Uterus (tissue), 3 donors: ENCODE measurements at regions not wholly inside any gene's neighbourhood (a gene's known extent, or its start where the extent isn't known, plus 50 kb on each side); places are given as distances from the start of the nearest gene placed in this dataset.

Experiments
- DNase-seq, 2 donors: peaks; one replicate each; pipeline ENCODE4 v3.0.0-alpha.2; 2019 to 2020
- H3K27ac ChIP-seq, 2 donors: fragments of 200-600 bp; sonication (generic); 1 replicate in 1 of 2; 2 replicates in 1 of 2; pipeline ENCODE4 v1.5.1; 2016 to 2018
- H3K27me3 ChIP-seq, 2 donors: fragments of 200-600 bp; sonication (generic); one replicate each; pipeline ENCODE4 v1.5.1; 2018 to 2019; ENCODE audit warnings: control low read depth in 1 of 2
- H3K36me3 ChIP-seq, 2 donors: fragments of 200-600 bp; sonication (generic); one replicate each; pipeline ENCODE4 v1.5.1; 2019; ENCODE audit warnings: control low read depth in 1 of 2
- H3K4me1 ChIP-seq, 2 donors: fragments of 200-600 bp; sonication (generic); one replicate each; pipeline ENCODE4 v1.5.1; 2018 to 2019; ENCODE audit warnings: control low read depth in 1 of 2
- H3K4me3 ChIP-seq, 2 donors: fragments of 200-600 bp; sonication (generic); 1 replicate in 1 of 2; 2 replicates in 1 of 2; pipeline ENCODE4 v1.5.1; 2018 to 2019; ENCODE audit warnings: mild to moderate bottlenecking in 1 of 2
- H3K9me3 ChIP-seq, 2 donors: fragments of 200-600 bp; sonication (generic); one replicate each; pipeline ENCODE4 v1.5.1; 2019; ENCODE audit warnings: control low read depth in 1 of 2
- POLR2A ChIP-seq, 2 donors: fragments of 450-650 bp; IDR thresholded peaks; one replicate each; pipeline ENCODE4 v1.6.1; 2016; ENCODE audit warnings: antibody characterized with exemption in 2 of 2, mild to moderate bottlenecking in 1 of 2, moderate library complexity in 1 of 2
- intact Hi-C: fragments of 100-400 bp; cut with DNase I; formaldehyde crosslinking; loops from one replicate; pipeline ENCODE4 v1.15.1; 2023; ENCODE audit warnings: low total_unique reads
- TF ChIP-seq, protein P1 (sequence below), 4 experiments: fragments of 200-600 bp in 2 of 4; fragments of 450-650 bp in 2 of 4; sonication (generic) in 2 of 4; IDR thresholded peaks; one replicate each; pipeline ENCODE4 v1.5.1; 2016 to 2019; ENCODE audit warnings: antibody characterized with exemption in 4 of 4, mild to moderate bottlenecking in 2 of 4, moderate library complexity in 1 of 4
- donor health status: DM: yes; HTN: yes; CAD: no.

DNA sequence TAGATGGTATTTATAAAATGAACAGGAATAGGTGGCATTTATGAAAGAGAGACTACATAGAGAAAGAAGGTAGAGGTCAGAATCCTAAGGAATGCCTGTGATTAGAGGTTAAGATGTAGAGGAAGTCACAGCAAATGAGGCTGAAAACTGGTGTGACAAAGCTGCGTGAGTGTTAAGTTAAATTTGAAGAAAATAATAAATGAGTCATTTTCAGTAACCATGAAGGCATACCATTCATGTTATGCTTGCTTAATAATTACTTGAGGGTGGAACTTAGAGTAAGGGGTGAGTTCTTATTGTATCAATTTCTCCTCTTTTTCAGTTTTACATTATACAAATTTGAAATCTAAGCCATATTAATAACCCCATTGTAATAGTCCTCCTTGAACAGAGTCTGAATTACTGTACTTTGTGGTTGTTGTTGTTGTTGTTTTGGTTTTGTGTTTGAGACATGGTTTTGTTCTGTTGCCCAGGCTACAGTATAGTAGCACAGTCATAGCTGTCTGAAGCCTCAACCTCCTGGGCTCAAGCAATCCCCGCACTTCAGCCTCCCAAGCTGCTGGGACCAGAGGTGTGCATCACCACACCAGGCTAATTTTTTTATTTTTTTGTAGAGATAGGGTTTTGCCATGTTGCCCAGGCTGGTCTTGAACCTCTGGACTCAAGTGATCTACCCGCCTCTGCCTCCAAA, 761.5 kb downstream of the GALC start:
- H3K27me3 ChIP-seq = no peaks in the 10 kb centered on the region
- TF ChIP-seq, protein P1, sequence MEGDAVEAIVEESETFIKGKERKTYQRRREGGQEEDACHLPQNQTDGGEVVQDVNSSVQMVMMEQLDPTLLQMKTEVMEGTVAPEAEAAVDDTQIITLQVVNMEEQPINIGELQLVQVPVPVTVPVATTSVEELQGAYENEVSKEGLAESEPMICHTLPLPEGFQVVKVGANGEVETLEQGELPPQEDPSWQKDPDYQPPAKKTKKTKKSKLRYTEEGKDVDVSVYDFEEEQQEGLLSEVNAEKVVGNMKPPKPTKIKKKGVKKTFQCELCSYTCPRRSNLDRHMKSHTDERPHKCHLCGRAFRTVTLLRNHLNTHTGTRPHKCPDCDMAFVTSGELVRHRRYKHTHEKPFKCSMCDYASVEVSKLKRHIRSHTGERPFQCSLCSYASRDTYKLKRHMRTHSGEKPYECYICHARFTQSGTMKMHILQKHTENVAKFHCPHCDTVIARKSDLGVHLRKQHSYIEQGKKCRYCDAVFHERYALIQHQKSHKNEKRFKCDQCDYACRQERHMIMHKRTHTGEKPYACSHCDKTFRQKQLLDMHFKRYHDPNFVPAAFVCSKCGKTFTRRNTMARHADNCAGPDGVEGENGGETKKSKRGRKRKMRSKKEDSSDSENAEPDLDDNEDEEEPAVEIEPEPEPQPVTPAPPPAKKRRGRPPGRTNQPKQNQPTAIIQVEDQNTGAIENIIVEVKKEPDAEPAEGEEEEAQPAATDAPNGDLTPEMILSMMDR (IDR thresholded peaks at IDR 0.05) = no peak
- no peak for TF ChIP-seq POLR2A (IDR thresholded peaks at IDR 0.05)
- H3K4me1 ChIP-seq = no peaks in the 10 kb centered on the region
- H3K27ac ChIP-seq = no peak overlapping the region
- no peaks in the 10 kb centered on the region for H3K36me3 ChIP-seq
- no peak for DNase-seq
- no peaks in the 10 kb centered on the region for H3K9me3 ChIP-seq
- intact Hi-C loops = no loop called here
- H3K4me3 ChIP-seq = no peak overlapping the region

DNA sequence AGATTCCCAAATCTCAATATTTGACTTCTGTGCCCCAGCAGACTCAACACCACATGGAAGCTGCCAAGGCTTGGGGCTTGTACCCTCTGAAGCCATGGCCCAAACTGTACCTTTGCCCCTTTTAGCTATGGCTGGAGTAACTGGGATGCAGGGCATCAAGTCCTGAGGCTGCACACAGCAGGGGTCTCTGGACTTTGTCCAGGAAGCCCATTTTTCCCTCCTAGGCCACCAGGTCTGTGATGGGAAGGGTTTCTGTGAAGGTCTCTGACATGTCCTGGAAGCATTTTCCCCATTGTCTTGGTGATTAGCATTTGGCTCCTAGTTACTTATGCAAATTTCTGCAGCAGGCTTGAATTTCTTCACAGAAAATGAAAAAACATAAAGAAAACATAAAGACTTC, 762.3 kb downstream of the GALC start:
- no peak for DNase-seq
- no peak overlapping the region for H3K27ac ChIP-seq
- intact Hi-C loops = no loop called here
- TF ChIP-seq, protein P1 (IDR thresholded peaks at IDR 0.05) = no peak
- no peak for TF ChIP-seq POLR2A (IDR thresholded peaks at IDR 0.05)
- no peaks in the 10 kb centered on the region for H3K27me3 ChIP-seq
- no peaks in the 10 kb centered on the region for H3K4me1 ChIP-seq
- no peak overlapping the region for H3K4me3 ChIP-seq
- no peaks in the 10 kb centered on the region for H3K36me3 ChIP-seq
- H3K9me3 ChIP-seq = no peaks in the 10 kb centered on the region

DNA sequence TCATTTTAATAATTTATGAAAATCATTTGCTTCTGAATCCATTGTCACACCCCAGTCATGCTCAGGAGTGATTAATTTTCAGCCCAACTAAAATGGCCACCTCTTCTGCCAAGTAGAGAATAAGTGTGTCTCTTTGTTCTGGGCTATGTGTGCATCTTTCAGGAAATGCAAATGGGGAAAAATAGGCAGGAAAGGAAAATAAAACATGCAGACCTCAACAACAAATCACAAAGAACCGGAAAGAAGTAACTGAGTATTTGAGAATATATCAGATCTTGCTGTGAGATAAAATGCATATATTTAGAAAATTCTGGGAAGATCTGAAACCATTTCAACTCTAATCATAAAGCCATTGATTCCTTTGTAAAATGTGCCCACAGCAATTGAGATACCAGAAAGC, 763.9 kb downstream of the GALC start:
- Histone ChIP-seq H3K27me3 (no peaks in the 10 kb centered on the region), H3K9me3 (no peaks in the 10 kb centered on the region), H3K4me1 (no peaks in the 10 kb centered on the region), H3K4me3 (no peak overlapping the region), H3K27ac (no peak overlapping the region), H3K36me3 (no peaks in the 10 kb centered on the region)
- intact Hi-C loops = no loop called here
- DNase-seq = no peak
- no peak for TF ChIP-seq POLR2A (IDR thresholded peaks at IDR 0.05)
- TF ChIP-seq, protein P1 (IDR thresholded peaks at IDR 0.05) = no peak

DNA sequence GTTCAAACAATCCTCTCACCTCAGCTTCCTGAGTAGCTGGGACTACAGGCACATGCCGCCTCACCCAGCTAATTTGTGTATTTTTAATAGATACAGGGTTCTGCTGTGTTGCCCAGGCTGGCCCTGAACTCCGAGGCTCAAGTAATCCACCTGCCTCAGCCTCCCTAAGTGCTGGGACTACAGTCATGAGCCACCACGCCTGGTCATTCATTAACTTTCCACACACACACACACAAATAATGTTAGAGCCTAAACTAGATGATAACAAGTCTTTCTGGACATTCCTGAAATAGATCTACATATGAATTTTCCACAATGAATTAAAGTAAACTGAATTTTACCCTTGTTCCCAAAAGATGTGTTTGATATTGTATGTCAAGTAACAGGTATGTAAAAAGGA, 776.0 kb downstream of the GALC start:
- Histone ChIP-seq H3K27me3 (no peaks in the 10 kb centered on the region), H3K4me3 (no peak overlapping the region), H3K4me1 (no peaks in the 10 kb centered on the region), H3K36me3 (no peaks in the 10 kb centered on the region), H3K9me3 (no peaks in the 10 kb centered on the region), H3K27ac (no peak overlapping the region)
- TF ChIP-seq POLR2A (IDR thresholded peaks at IDR 0.05) = no peak
- TF ChIP-seq, protein P1 (IDR thresholded peaks at IDR 0.05) = no peak
- no peak for DNase-seq
- intact Hi-C loops = no loop called here

DNA sequence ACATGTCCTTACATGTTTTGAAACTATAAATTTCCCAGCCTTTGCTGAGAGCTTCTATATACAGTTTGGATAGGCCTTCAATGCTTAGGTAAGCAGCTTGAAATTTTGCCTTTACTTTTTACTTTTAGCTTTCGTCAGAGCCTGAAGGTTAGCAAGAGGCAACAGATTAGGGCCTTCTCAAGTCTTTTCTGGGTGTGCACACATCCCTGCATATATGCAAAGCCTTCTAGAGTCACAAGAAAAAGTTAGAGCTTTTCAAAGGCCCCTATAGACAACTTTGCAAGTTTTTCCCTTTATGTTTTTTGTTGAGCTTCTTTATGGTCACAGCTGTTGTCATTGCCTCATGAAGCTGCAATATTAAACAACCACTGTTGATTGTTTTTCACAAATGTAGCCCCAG, 778.4 kb downstream of the GALC start:
- Histone ChIP-seq H3K27me3 (no peaks in the 10 kb centered on the region), H3K27ac (no peak overlapping the region), H3K9me3 (no peaks in the 10 kb centered on the region), H3K4me3 (no peak overlapping the region), H3K4me1 (no peaks in the 10 kb centered on the region), H3K36me3 (no peaks in the 10 kb centered on the region)
- intact Hi-C loops = no loop called here
- no peak for DNase-seq
- TF ChIP-seq, protein P1 (IDR thresholded peaks at IDR 0.05) = no peak
- no peak for TF ChIP-seq POLR2A (IDR thresholded peaks at IDR 0.05)
